ENCODE measurements at regions not wholly inside any gene's neighbourhood (a gene's known extent, or its start where the extent isn't known, plus 50 kb on each side); places are given as distances from the start of the nearest gene placed in this dataset.

DNA sequence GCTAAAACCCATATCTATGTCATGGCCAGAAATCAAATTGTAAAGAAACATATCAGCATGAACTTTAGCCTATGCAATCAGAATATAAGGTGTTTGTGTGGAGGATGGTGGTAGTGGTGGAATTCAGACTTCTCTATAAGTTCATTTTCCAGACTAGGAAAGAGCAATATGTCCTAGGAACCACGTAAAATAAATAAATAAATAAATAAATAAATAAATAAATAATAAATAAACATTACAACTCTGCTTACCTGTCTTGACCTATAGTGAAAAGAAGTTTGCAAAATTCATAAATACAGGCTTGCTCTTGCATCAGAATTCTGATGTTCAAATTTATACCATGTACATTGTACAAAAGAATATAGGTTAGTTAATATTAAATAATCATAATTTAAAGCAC is 1382.6 kb upstream of the ADGRL2 start:
- 19 to 32% methylated on average over 1 of the region's 1 CpG for WGBS, 2 experiments (ENCODE audit: low coverage in 1 of 2, low lambda C conversion rate in 2 of 2, missing lambda C conversion rate in 2 of 2)
- Histone ChIP-seq H3K9ac (no peak overlapping the region), H3K27ac (no peak overlapping the region), H3K4me2 (ENCODE audit: unreplicated experiment) (no peak overlapping the region), H2AFZ (no peak overlapping the region), H3K9me2 (ENCODE audit: insufficient read depth) (no peaks in the 10 kb centered on the region), H3K4me3 (no peak overlapping the region), H3K36me3 (ENCODE audit: low read depth) (no peaks in the 10 kb centered on the region), H3F3A (ENCODE audit: insufficient read depth) (no peaks in the 10 kb centered on the region), H3K27me3 (replicated peaks; ENCODE audit: insufficient read depth) (no peaks in the 10 kb centered on the region), H3K4me1 (ENCODE audit: insufficient read depth) (no peaks in the 10 kb centered on the region), H4K20me1 (ENCODE audit: insufficient read depth) (no peaks in the 10 kb centered on the region), H3K79me2 (ENCODE audit: insufficient read depth) (no peaks in the 10 kb centered on the region), H3K9me3 (ENCODE audit: low read depth) (no peaks in the 10 kb centered on the region)
- in situ Hi-C loops (cut with MboI), result no loop called here
- no peak for DNase-seq
- TF ChIP-seq EZH2phosphoT487 (IDR thresholded peaks at IDR 0.05; ENCODE audit: insufficient read depth, low read depth), result no peak
- TF ChIP-seq EZH2 (IDR thresholded peaks at IDR 0.05; ENCODE audit: insufficient read depth, poor library complexity, severe bottlenecking), result no peak

GRCh38 chr1:80417671-80418070 is 1383.1 kb upstream of the ADGRL2 start:
- Histone ChIP-seq H2AFZ (no peak overlapping the region), H3K9ac (no peak overlapping the region), H3K4me1 (ENCODE audit: insufficient read depth) (no peaks in the 10 kb centered on the region), H3K27ac (no peak overlapping the region), H3K79me2 (ENCODE audit: insufficient read depth) (no peaks in the 10 kb centered on the region), H3K36me3 (ENCODE audit: low read depth) (no peaks in the 10 kb centered on the region), H3F3A (ENCODE audit: insufficient read depth) (no peaks in the 10 kb centered on the region), H3K27me3 (replicated peaks; ENCODE audit: insufficient read depth) (no peaks in the 10 kb centered on the region), H3K9me2 (ENCODE audit: insufficient read depth) (no peaks in the 10 kb centered on the region), H3K4me2 (ENCODE audit: unreplicated experiment) (no peak overlapping the region), H3K9me3 (ENCODE audit: low read depth) (no peaks in the 10 kb centered on the region), H4K20me1 (ENCODE audit: insufficient read depth) (no peaks in the 10 kb centered on the region), H3K4me3 (no peak overlapping the region)
- TF ChIP-seq EZH2phosphoT487 (IDR thresholded peaks at IDR 0.05; ENCODE audit: insufficient read depth, low read depth) (no peak), EZH2 (IDR thresholded peaks at IDR 0.05; ENCODE audit: insufficient read depth, poor library complexity, severe bottlenecking) (no peak)
- in situ Hi-C loops (cut with MboI), result no loop called here
- peak; percentile 17 for DNase-seq
- 0 to 3% methylated on average over 1 of the region's 1 CpG for WGBS, 2 experiments (ENCODE audit: low coverage in 1 of 2, low lambda C conversion rate in 2 of 2, missing lambda C conversion rate in 2 of 2)

- no peak overlapping the region for H2AFZ ChIP-seq
These were observed 1386.8 kb upstream of the ADGRL2 start for GRCh38 chr1:80413969-80414368.

DNA sequence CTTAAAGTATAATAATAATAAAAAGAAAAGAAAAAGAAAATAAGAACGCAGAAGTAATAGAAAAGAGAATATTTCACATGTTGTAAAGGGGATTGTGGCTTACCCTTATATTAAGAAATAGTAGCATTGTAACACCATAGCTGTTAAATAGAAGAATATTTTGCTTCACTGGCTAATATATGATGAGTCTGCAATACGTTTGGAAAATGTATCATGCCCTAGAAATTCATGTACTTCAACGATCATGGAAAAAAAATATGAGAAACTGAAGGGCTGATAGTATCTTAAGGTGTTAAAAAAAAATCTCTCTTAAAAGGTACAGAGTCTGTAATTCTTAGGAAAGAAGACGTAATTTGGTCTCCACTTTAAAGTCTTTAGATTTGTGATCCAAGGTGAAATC is 1390.5 kb upstream of the ADGRL2 start:
- TF ChIP-seq EZH2phosphoT487 (IDR thresholded peaks at IDR 0.05; ENCODE audit: insufficient read depth, low read depth) (no peak), EZH2 (IDR thresholded peaks at IDR 0.05; ENCODE audit: insufficient read depth, poor library complexity, severe bottlenecking) (no peak)
- 23 to 40% methylated on average over 4 of the region's 4 CpGs for WGBS, 2 experiments (ENCODE audit: low coverage in 1 of 2, low lambda C conversion rate in 2 of 2, missing lambda C conversion rate in 2 of 2)
- in situ Hi-C loops (cut with MboI), result no loop called here

More at GRCh38 chr1:80413969-80414368, 1386.8 kb upstream of the ADGRL2 start:
- no peak overlapping the region for H3K27ac ChIP-seq
- H3K9me3 ChIP-seq (ENCODE audit: low read depth), result no peaks in the 10 kb centered on the region
- no peaks in the 10 kb centered on the region for H3K79me2 ChIP-seq (ENCODE audit: insufficient read depth)
- in situ Hi-C loops (cut with MboI), result no loop called here
- H3K27me3 ChIP-seq (replicated peaks; ENCODE audit: insufficient read depth), result no peaks in the 10 kb centered on the region
- no peaks in the 10 kb centered on the region for H3K36me3 ChIP-seq (ENCODE audit: low read depth)
- H3K4me3 ChIP-seq, result no peak overlapping the region
- TF ChIP-seq EZH2phosphoT487 (IDR thresholded peaks at IDR 0.05; ENCODE audit: insufficient read depth, low read depth) (no peak), EZH2 (IDR thresholded peaks at IDR 0.05; ENCODE audit: insufficient read depth, poor library complexity, severe bottlenecking) (no peak)
- H3K9ac ChIP-seq, result no peak overlapping the region
- 21 to 28% methylated on average over 1 of the region's 1 CpG for WGBS, 2 experiments (ENCODE audit: low coverage in 1 of 2, low lambda C conversion rate in 2 of 2, missing lambda C conversion rate in 2 of 2)
- DNase-seq, result no peak
- no peaks in the 10 kb centered on the region for H3K9me2 ChIP-seq (ENCODE audit: insufficient read depth)
- H4K20me1 ChIP-seq (ENCODE audit: insufficient read depth), result no peaks in the 10 kb centered on the region
- H3K4me2 ChIP-seq (ENCODE audit: unreplicated experiment), result no peak overlapping the region
- no peaks in the 10 kb centered on the region for H3K4me1 ChIP-seq (ENCODE audit: insufficient read depth)
- H3F3A ChIP-seq (ENCODE audit: insufficient read depth), result no peaks in the 10 kb centered on the region

GRCh38 chr1:80403471-80403893 is 1397.0 kb upstream of the ADGRL4 start:
- Histone ChIP-seq H3K27ac (no peak overlapping the region), H3K36me3 (ENCODE audit: low read depth) (no peaks in the 10 kb centered on the region), H3K27me3 (replicated peaks; ENCODE audit: insufficient read depth) (no peaks in the 10 kb centered on the region), H3K9ac (no peak overlapping the region), H3K4me1 (ENCODE audit: insufficient read depth) (no peaks in the 10 kb centered on the region), H3K9me3 (ENCODE audit: low read depth) (peaks cover 6% of the 10 kb centered on the region), H2AFZ (no peak overlapping the region), H3K4me2 (ENCODE audit: unreplicated experiment) (no peak overlapping the region), H4K20me1 (ENCODE audit: insufficient read depth) (no peaks in the 10 kb centered on the region), H3K4me3 (no peak overlapping the region), H3F3A (ENCODE audit: insufficient read depth) (no peaks in the 10 kb centered on the region), H3K79me2 (ENCODE audit: insufficient read depth) (no peaks in the 10 kb centered on the region), H3K9me2 (ENCODE audit: insufficient read depth) (no peaks in the 10 kb centered on the region)
- in situ Hi-C loops (cut with MboI), result no loop called here
- no peak for TF ChIP-seq EZH2 (IDR thresholded peaks at IDR 0.05; ENCODE audit: insufficient read depth, poor library complexity, severe bottlenecking)
- no peak for TF ChIP-seq EZH2phosphoT487 (IDR thresholded peaks at IDR 0.05; ENCODE audit: insufficient read depth, low read depth)
- no peak for DNase-seq
- WGBS, 2 experiments (ENCODE audit: low coverage in 1 of 2, low lambda C conversion rate in 2 of 2, missing lambda C conversion rate in 2 of 2), result 15 to 25% methylated on average over 4 of the region's 4 CpGs

More for the DNA sequence above, 1390.5 kb upstream of the ADGRL2 start:
- Histone ChIP-seq H3K9me3 (ENCODE audit: low read depth) (no peaks in the 10 kb centered on the region), H3K4me3 (no peak overlapping the region), H3K36me3 (ENCODE audit: low read depth) (no peaks in the 10 kb centered on the region), H3K4me2 (ENCODE audit: unreplicated experiment) (no peak overlapping the region), H2AFZ (no peak overlapping the region), H3K27me3 (replicated peaks; ENCODE audit: insufficient read depth) (no peaks in the 10 kb centered on the region), H3K9ac (no peak overlapping the region), H3K79me2 (ENCODE audit: insufficient read depth) (no peaks in the 10 kb centered on the region), H3K4me1 (ENCODE audit: insufficient read depth) (no peaks in the 10 kb centered on the region), H4K20me1 (ENCODE audit: insufficient read depth) (no peaks in the 10 kb centered on the region), H3F3A (ENCODE audit: insufficient read depth) (no peaks in the 10 kb centered on the region), H3K9me2 (ENCODE audit: insufficient read depth) (no peaks in the 10 kb centered on the region), H3K27ac (no peak overlapping the region)
- DNase-seq, result no peak

Measured in GM23248 (cell line).